HTR-8/SVneo (cell line): ENCODE measurements at regions not wholly inside any gene's neighbourhood (a gene's known extent, or its start where the extent isn't known, plus 50 kb on each side); places are given as distances from the start of the nearest gene placed in this dataset.

Experiments used
- DNase-seq: peaks from one replicate; pipeline ENCODE4 v3.0.0; 2011; ENCODE audit warnings: low spot score, mixed read lengths; ENCODE audit not compliant: insufficient read length
- FAIRE-seq: peaks from 2 replicates; lab custom pipeline; 2011; peaks lifted over from hg19 to GRCh38; lab: Jason Lieb, UNC

- FAIRE-seq (no peak), DNase-seq (no peak)
These were observed 72.9 kb downstream of the SLC10A2 start for GRCh38 chr13:102993348-102993747.

- DNase-seq: no peak
- FAIRE-seq: no peak
These were observed 82.0 kb downstream of the SLC10A2 start for GRCh38 chr13:102984210-102984609.

- DNase-seq (peak; percentile 4), FAIRE-seq (no peak)
These were observed 82.7 kb downstream of the SLC10A2 start for GRCh38 chr13:102983496-102983895.

GRCh38 chr13:102980331-102980982 lies 85.8 kb downstream of the SLC10A2 start:
- FAIRE-seq: no peak

GRCh38 chr13:102978168-102978567 lies 88.0 kb downstream of the SLC10A2 start:
- DNase-seq (no peak), FAIRE-seq (no peak)

More at GRCh38 chr13:102980331-102980982, 85.8 kb downstream of the SLC10A2 start:
- DNase-seq: no peak

- FAIRE-seq (no peak), DNase-seq (no peak)
These were observed 88.7 kb downstream of the SLC10A2 start for GRCh38 chr13:102977471-102977870.

- FAIRE-seq: no peak
- no peak for DNase-seq
These were observed 91.7 kb downstream of the SLC10A2 start for GRCh38 chr13:102974317-102975087.

- DNase-seq (no peak), FAIRE-seq (no peak)
These were observed 94.0 kb downstream of the SLC10A2 start for GRCh38 chr13:102972191-102972590.

GRCh38 chr13:102970542-102970941 lies 95.7 kb downstream of the SLC10A2 start:
- no peak for DNase-seq
- no peak for FAIRE-seq

- FAIRE-seq (no peak), DNase-seq (no peak)
These were observed 97.5 kb downstream of the SLC10A2 start for GRCh38 chr13:102968572-102969228.

GRCh38 chr13:102965802-102966201 lies 100.4 kb downstream of the SLC10A2 start:
- DNase-seq (no peak), FAIRE-seq (no peak)

GRCh38 chr13:102962430-102962829 lies 103.8 kb downstream of the SLC10A2 start:
- FAIRE-seq (no peak), DNase-seq (no peak)

GRCh38 chr13:102960959-102961358 lies 105.3 kb downstream of the SLC10A2 start:
- DNase-seq (no peak), FAIRE-seq (no peak)

- DNase-seq (no peak), FAIRE-seq (no peak)
These were observed 109.8 kb downstream of the SLC10A2 start for GRCh38 chr13:102956449-102956848.

GRCh38 chr13:102954350-102954749 lies 108.5 kb downstream of the ERCC5 start:
- no peak for DNase-seq
- no peak for FAIRE-seq

- no peak for DNase-seq
- no peak for FAIRE-seq
These were observed 106.0 kb downstream of the ERCC5 start for GRCh38 chr13:102951808-102952207.

GRCh38 chr13:102947745-102948405 lies 102.0 kb downstream of the ERCC5 start:
- DNase-seq: no peak
- FAIRE-seq: no peak

- no peak for FAIRE-seq
These were observed 100.1 kb downstream of the ERCC5 start for GRCh38 chr13:102945886-102946285.

GRCh38 chr13:102945324-102945815 lies 99.5 kb downstream of the ERCC5 start:
- no peak for DNase-seq
- FAIRE-seq: no peak

More at GRCh38 chr13:102945886-102946285, 100.1 kb downstream of the ERCC5 start:
- DNase-seq: no peak

- DNase-seq: no peak
- FAIRE-seq: no peak
These were observed 99.0 kb downstream of the ERCC5 start for GRCh38 chr13:102944821-102945220.
